T-helper 1 cell treated with Interleukin-12 subunit alpha and Interleukin-12 subunit beta and Interleukin-4 antibody, amounts not matched to agents 30 μg/mL and 1 μg/mL, for 36 hours (primary cell): ENCODE measurements at regions not wholly inside any gene's neighbourhood (a gene's known extent, or its start where the extent isn't known, plus 50 kb on each side); places are given as distances from the start of the nearest gene placed in this dataset.

ENCODE experiments used
- H3K27ac Mint-ChIP-seq: one replicate; pipeline ENCODE4 v1.8.0; 2021; ENCODE audit warnings: mild to moderate bottlenecking, mixed read lengths
- H3K27me3 Mint-ChIP-seq: one replicate; pipeline ENCODE4 v1.8.0; 2021; ENCODE audit warnings: low read depth, mixed read lengths
- H3K36me3 Mint-ChIP-seq: one replicate; pipeline ENCODE4 v1.8.0; 2021; ENCODE audit warnings: low read depth, mixed read lengths
- H3K4me1 Mint-ChIP-seq: one replicate; pipeline ENCODE4 v1.8.0; 2021; ENCODE audit warnings: low read depth, mixed read lengths
- H3K4me3 Mint-ChIP-seq: one replicate; pipeline ENCODE4 v1.8.0; 2021; ENCODE audit warnings: mild to moderate bottlenecking, moderate library complexity, mixed read lengths
- H3K9me3 Mint-ChIP-seq: one replicate; pipeline ENCODE4 v1.8.0; 2021; ENCODE audit warnings: mixed read lengths

- Mint-ChIP-seq H3K36me3 (peaks cover 2% of the 10 kb centered on the region), H3K4me1 (peaks cover 16% of the 10 kb centered on the region), H3K9me3 (no peaks in the 10 kb centered on the region), H3K4me3 (no peak overlapping the region), H3K27me3 (no peaks in the 10 kb centered on the region), H3K27ac (no peak overlapping the region)
Observed at GRCh38 chrX:10055430-10055829, 88.3 kb downstream of the CLDN34 start.

GRCh38 chrX:10062352-10062751 is 94.4 kb upstream of the CLCN4 start:
- Mint-ChIP-seq H3K9me3 (no peaks in the 10 kb centered on the region), H3K36me3 (peaks cover 8% of the 10 kb centered on the region), H3K4me3 (no peak overlapping the region), H3K27ac (no peak overlapping the region), H3K4me1 (peaks cover 7% of the 10 kb centered on the region), H3K27me3 (no peaks in the 10 kb centered on the region)

GRCh38 chrX:10062980-10063379 is 93.8 kb upstream of the CLCN4 start:
- Mint-ChIP-seq H3K9me3 (no peaks in the 10 kb centered on the region), H3K4me1 (peaks cover 7% of the 10 kb centered on the region), H3K27me3 (no peaks in the 10 kb centered on the region), H3K4me3 (no peak overlapping the region), H3K36me3 (peaks cover 13% of the 10 kb centered on the region), H3K27ac (no peak overlapping the region)

GRCh38 chrX:10064736-10065135 is 92.0 kb upstream of the CLCN4 start:
- H3K36me3 Mint-ChIP-seq: peaks cover 16% of the 10 kb centered on the region
- no peak overlapping the region for H3K4me3 Mint-ChIP-seq
- H3K27ac Mint-ChIP-seq: no peak overlapping the region
- H3K9me3 Mint-ChIP-seq: no peaks in the 10 kb centered on the region
- peaks cover 5% of the 10 kb centered on the region for H3K4me1 Mint-ChIP-seq
- H3K27me3 Mint-ChIP-seq: no peaks in the 10 kb centered on the region

GRCh38 chrX:10070714-10071436 is 85.9 kb upstream of the CLCN4 start:
- Mint-ChIP-seq H3K9me3 (no peaks in the 10 kb centered on the region), H3K4me1 (peaks cover 10% of the 10 kb centered on the region), H3K27ac (no peak overlapping the region), H3K36me3 (peaks cover 15% of the 10 kb centered on the region), H3K4me3 (no peak overlapping the region), H3K27me3 (no peaks in the 10 kb centered on the region)

- Mint-ChIP-seq H3K36me3 (peaks cover 16% of the 10 kb centered on the region), H3K4me1 (peaks cover 8% of the 10 kb centered on the region), H3K9me3 (no peaks in the 10 kb centered on the region), H3K4me3 (no peak overlapping the region), H3K27me3 (no peaks in the 10 kb centered on the region), H3K27ac (no peak overlapping the region)
Observed at GRCh38 chrX:10071451-10072144, 85.2 kb upstream of the CLCN4 start.

GRCh38 chrX:10072786-10073568 is 83.8 kb upstream of the CLCN4 start:
- Mint-ChIP-seq H3K27me3 (no peaks in the 10 kb centered on the region), H3K27ac (no peak overlapping the region), H3K36me3 (peaks cover 10% of the 10 kb centered on the region), H3K4me1 (peaks cover 11% of the 10 kb centered on the region), H3K9me3 (no peaks in the 10 kb centered on the region), H3K4me3 (no peak overlapping the region)

GRCh38 chrX:10073671-10074070 is 83.1 kb upstream of the CLCN4 start:
- H3K27ac Mint-ChIP-seq: no peak overlapping the region
- no peaks in the 10 kb centered on the region for H3K9me3 Mint-ChIP-seq
- H3K4me3 Mint-ChIP-seq: no peak overlapping the region
- peaks cover 10% of the 10 kb centered on the region for H3K36me3 Mint-ChIP-seq
- no peaks in the 10 kb centered on the region for H3K27me3 Mint-ChIP-seq
- peaks cover 11% of the 10 kb centered on the region for H3K4me1 Mint-ChIP-seq

- Mint-ChIP-seq H3K4me1 (peaks cover 10% of the 10 kb centered on the region), H3K9me3 (no peaks in the 10 kb centered on the region), H3K27me3 (no peaks in the 10 kb centered on the region), H3K36me3 (peaks cover 12% of the 10 kb centered on the region), H3K4me3 (no peak overlapping the region), H3K27ac (no peak overlapping the region)
Observed at GRCh38 chrX:10074241-10074941, 82.4 kb upstream of the CLCN4 start.

- Mint-ChIP-seq H3K27ac (no peak overlapping the region), H3K36me3 (peaks cover 11% of the 10 kb centered on the region), H3K4me1 (peaks cover 3% of the 10 kb centered on the region), H3K27me3 (no peaks in the 10 kb centered on the region), H3K4me3 (no peak overlapping the region), H3K9me3 (no peaks in the 10 kb centered on the region)
Observed at GRCh38 chrX:10076765-10077164, 80.0 kb upstream of the CLCN4 start.

- Mint-ChIP-seq H3K36me3 (peaks cover 11% of the 10 kb centered on the region), H3K9me3 (no peaks in the 10 kb centered on the region), H3K4me3 (no peak overlapping the region), H3K4me1 (peaks cover 8% of the 10 kb centered on the region), H3K27ac (no peak overlapping the region), H3K27me3 (no peaks in the 10 kb centered on the region)
Observed at GRCh38 chrX:10077425-10078188, 79.2 kb upstream of the CLCN4 start.

- no peak overlapping the region for H3K27ac Mint-ChIP-seq
- H3K27me3 Mint-ChIP-seq: no peaks in the 10 kb centered on the region
- no peaks in the 10 kb centered on the region for H3K9me3 Mint-ChIP-seq
- H3K4me1 Mint-ChIP-seq: peaks cover 14% of the 10 kb centered on the region
- peaks cover 14% of the 10 kb centered on the region for H3K36me3 Mint-ChIP-seq
- no peak overlapping the region for H3K4me3 Mint-ChIP-seq
Observed at GRCh38 chrX:10078266-10078665, 78.5 kb upstream of the CLCN4 start.

GRCh38 chrX:10079231-10079630 is 77.5 kb upstream of the CLCN4 start:
- Mint-ChIP-seq H3K36me3 (peaks cover 14% of the 10 kb centered on the region), H3K4me1 (peaks cover 20% of the 10 kb centered on the region), H3K27me3 (no peaks in the 10 kb centered on the region), H3K27ac (no peak overlapping the region), H3K9me3 (no peaks in the 10 kb centered on the region), H3K4me3 (no peak overlapping the region)

- peaks cover 33% of the 10 kb centered on the region for H3K4me1 Mint-ChIP-seq
- H3K4me3 Mint-ChIP-seq: no peak overlapping the region
- H3K9me3 Mint-ChIP-seq: no peaks in the 10 kb centered on the region
- peak overlapping the region; percentile 20 for H3K27ac Mint-ChIP-seq
- H3K27me3 Mint-ChIP-seq: no peaks in the 10 kb centered on the region
- H3K36me3 Mint-ChIP-seq: peaks cover 18% of the 10 kb centered on the region
Observed at GRCh38 chrX:10083809-10084208, 73.0 kb upstream of the CLCN4 start.
